MV-4-11 (cell line): ENCODE measurements at regions not wholly inside any gene's neighbourhood (a gene's known extent, or its start where the extent isn't known, plus 50 kb on each side); places are given as distances from the start of the nearest gene placed in this dataset.
"Not testable (repeated sequence)": the region's sequence is repeated elsewhere in the genome, so short reads cannot be mapped to it uniquely, and the experiment has no call there.

Source experiments
- DNase-seq: peaks from one replicate; lab custom pipeline; 2025; lab: John Stamatoyannopoulos, UW

DNA sequence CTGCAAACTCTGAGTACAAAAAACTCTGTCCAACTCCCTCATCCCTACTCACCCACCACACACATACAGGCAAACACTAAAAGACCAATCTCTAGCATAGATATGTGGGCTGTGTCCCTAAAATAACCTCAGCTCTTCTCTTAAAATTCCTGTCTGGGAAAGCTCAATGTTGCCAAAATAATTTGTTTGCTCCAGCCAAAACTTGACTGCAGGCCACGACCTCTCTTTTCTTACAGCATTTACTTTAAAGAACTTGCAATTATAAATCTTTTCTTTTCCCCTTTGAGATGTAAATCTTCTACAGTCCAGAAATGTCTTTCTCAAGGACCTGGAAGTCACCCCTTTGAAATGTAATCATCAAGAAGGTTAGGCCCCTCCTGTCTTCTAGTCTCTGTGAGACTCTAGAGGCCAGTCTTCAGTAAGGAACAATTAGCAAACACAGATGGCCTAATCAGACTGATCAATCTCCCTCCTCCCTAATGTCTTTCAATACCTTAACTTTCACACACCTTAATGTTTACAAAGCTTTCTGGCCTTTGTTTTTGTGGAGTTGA lies 483.6 kb upstream of the RGS18 start:
- DNase-seq: no peak

DNA sequence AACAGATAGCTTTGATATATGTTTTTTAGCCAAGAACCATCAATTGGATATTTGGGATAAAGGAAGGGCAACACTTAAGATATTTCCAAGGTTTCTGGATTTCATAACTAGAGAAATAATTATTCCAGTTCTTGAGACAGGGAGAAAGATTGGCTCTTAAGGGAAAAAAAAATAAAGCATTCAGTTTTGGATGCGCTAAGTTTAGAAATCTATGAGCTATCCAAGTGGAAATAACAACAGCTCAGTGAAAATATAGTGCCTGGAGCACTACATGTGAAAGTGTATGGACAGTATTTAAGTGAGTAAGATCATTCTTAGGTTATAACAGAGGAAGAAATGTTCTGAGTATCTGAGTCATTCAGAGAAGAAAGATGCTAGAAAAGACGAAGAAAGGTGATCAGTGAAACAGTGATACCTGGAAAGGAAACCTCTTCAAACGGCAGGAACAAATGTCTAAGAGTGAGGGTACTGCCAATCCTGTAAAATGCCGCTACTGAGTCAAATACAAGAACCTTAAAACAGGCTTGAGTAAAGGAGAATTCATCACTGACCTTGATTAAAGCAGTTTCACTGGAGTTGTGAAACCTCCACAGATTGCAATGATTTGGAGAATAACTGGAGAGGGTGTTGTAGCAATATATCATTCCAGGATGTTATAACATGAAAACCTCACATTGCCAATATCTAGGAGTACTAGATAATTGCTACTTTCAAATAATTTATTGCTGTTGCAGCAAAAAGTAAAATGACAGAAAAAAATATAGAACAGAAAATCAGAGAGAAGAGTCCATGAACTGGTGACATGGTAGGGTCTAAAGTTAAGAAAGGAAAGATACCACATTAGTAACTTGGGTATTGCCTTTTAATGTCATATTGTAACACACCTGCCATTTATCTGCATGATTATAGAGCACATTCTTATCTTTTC lies 482.1 kb upstream of the RGS18 start:
- no peak for DNase-seq

DNA sequence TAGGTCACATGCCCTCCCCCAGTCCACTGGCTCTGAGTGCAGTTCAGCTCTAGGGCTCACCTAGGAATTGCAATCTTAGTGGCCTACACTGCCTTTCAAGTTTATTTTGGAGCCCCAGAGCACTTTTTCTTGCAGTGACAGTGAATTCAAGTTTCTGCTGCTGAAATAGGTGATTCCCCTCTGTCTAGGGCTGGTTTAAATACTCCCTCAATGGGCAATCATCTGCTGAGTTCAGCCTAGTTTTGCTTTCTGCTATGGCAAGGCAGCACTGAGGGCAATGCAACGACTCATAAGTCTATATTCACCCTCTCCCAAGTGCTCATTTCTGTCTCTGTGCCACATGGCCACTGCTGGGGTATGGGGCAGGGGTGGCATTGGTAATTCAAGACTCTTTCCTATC lies 472.6 kb upstream of the RGS18 start:
- no peak for DNase-seq

DNA sequence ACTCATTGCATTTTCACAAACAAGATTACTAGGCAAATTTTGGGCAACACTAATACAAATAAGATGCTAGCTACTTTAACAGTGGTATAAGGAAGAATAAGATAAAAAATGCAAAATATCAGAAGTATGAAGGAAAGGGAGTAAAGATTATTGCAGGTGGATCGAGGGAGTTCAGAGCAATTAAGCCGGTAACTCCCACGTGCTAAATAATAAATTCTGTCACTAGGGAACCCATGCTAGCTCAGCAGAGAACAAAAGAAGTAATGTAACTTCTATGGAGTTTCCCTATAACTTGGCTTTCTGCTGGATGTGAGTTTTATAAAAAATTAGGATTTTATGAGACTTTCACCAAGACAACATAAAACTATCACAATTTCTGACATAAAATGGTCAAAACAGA lies 470.5 kb upstream of the RGS18 start:
- no peak for DNase-seq

DNA sequence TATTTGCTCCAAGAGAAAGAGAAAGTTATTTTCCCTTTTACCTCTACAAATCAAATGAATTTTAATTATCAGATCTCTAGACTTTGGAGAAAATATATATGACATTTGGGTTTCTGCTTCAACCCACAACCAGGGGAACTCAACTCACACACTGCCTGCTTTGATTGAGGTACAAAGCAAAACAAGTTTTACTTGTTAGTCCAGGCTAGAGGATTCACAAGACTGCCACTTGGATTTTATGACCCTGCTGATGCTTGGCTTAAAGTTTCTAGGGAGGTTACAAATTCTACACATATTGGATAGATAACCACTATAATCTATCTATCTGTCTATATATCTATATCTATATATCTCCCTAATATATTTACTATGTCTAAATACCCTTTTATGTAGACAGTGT lies 467.3 kb upstream of the RGS18 start:
- DNase-seq: no peak

DNA sequence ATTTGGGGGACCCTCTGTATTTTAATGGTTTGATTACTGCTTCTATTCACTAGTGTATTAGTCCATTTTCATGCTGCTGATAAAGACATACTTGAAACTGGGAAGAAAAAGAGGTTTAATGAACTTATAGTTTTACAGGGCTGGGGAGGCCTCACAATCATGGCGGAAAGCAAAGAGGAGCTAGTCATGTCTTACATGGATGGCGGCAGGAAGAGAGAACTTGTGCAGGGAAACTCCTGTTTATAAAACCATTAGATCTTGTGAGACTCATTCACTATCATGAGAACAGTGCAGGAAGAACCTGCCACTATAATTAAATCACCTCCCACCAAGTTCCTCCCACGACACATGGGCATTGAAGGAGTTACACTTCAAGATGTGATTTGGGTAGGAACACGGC lies 464.5 kb upstream of the RGS18 start:
- DNase-seq: no peak

DNA sequence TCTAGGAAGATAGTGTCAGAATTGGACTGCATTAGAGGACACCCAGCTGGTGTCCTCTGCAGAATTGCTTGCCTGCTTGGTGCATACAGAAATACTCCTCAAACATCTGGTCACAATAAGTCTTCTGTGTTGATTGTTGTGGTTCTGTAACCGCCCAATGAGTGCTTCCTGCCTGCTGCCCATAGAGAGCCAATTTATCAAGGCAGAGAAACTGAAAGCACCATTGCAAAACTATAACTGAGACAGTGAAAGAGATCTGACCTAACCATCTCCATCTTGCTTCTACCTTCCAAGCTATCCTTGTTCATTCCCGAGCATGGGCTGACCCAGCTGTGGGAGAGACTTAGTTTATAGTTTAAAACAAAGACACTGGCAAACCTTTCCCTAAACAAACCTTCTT lies 462.4 kb upstream of the RGS18 start:
- DNase-seq: peak; percentile 89

DNA sequence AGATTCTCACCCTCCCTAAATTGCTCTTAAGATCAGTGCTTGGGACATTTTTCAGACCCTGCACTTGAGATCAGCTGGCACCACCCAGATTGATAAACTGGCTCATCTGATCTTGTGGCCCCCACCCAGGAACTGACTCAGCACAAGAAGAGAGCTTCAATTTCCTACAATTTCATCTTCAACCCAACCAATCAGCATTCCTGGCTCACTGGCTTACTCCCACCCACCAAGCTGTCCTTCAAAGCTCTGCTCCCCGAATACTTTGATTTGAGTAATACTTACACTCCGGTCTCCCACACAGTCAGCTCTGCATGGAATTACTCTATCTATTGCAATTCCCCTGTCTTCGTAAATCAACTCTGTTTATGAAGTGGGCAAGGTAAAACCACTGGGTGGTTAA lies 461.9 kb upstream of the RGS18 start:
- DNase-seq: no peak

DNA sequence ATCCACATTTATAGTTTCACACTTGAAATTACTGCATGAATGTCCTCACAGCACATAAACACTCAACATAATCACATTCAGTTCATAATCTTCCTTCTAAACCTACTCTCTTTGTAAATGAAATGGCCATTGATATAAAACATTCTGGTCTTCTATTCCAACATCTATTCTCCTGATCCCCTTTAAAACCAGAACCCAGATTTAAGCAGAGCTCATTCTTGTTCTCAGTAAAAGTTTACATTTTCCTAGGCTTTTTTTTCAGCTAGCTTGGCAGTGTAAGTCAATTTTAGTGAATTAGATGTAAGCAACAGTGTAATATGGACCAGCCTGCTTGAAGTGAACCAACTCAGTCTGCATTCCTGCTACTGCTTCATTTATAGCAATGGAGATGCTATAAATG lies 460.7 kb upstream of the RGS18 start:
- no peak for DNase-seq

DNA sequence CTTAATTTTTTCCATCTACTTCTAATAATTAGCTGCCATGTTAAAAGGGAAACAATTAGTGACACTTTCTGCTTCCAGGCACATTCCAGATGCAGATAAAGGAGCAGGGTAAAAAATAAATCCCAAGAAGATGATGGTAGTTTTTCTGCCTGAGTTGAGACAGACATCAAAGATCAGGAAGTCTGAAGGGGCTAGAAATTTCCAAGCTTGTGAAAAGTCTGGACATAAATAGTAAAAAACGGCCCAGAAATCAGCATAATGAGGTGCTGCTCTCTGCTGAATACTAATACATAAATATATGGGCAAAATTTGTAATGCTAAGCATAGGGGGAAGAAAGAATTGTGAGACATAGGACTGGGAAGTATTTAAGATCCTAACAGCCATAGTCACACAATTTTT lies 460.0 kb upstream of the RGS18 start:
- no peak for DNase-seq

DNA sequence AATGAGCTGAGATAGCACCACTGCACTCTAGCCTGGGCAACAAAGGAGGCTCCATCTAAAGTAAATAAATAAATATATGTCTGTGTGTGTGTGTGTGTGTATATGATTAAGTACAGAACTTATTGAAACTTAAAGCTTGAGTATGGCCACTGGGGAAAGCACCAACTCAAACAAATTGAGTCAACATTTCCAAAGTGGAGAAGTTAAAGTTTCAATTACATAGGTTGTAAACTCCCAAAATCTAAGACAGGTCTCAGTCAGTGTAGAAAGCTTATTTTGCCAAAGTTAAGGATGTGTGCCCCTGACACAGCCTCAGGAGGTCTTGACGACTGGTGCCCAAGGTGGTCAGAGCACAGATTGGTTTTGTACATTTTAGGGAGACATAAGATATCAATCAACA lies 458.9 kb upstream of the RGS18 start:
- no peak for DNase-seq

DNA sequence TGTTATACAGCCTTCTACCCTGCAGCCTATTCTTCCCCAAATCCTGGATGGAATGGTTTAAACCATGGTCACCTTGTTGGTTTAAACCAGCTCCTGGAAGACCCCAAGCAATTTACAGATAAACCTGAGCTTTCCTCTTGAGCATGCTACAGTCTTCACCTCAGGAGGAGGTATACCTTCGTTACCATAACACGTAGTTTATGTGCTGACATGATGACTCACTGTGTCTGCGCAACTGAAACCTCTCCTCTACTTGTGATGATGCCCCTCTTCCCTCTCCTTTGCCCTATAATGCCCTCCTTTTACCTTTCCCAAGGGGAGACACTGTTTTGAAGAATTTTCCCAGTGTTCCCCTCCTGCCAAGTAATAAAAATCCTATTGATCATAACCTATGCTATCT lies 457.3 kb upstream of the RGS18 start:
- DNase-seq: no peak

DNA sequence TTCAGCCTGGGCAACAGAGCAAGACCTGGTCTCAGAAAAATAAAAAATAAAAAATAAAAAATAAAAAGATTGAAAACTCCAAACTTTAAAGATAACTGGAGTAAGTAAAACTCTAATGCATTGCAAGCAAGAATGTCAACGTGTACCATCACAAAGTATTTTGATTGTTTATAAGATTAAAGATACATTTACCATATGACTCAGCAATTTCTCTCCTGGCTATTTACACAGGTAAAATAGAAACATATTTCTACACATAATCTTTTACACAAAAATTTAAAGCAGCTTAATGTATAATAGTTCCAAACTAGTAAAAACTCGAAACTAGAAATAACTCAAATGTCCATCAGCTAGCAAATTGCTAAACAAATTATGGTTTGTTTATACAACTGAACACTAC lies 456.1 kb upstream of the RGS18 start:
- no peak for DNase-seq

DNA sequence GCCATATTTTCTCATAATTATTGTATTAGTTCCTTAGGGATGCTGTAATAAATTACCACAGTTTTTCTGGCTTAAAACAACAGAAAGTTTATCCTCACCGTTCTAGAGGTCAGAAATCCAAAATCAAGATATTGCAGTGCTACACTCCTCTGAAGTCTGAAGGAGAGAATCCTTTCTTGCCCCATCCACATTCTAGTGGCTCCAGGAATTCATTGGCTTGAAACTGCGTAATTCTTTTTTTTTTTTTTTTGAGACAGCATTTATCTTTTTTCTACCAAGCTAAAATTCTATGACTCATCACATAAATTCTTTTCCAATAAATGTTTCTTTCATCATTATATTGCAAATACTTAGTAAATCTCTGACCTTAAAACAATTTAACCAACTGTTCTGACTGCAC lies 451.0 kb upstream of the RGS18 start:
- no peak for DNase-seq

DNA sequence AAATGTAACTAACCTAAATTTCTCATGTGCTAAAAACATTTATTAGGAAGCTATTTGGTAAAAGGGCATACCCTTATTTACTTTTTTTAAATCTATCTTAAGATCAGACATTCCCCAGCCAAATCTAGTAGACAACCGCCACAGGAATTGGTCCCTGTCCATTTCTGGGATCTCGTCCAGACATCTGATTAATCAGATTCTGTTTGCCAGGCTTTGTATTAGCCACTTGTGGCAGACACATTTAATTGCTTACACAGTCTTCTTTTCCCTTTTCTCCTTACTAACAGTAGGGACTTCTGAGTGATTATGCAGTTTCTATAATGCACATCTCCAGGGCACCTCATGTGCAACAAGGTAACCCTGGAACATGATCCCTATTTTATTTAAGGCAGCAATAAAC lies 449.0 kb upstream of the RGS18 start:
- no peak for DNase-seq

DNA sequence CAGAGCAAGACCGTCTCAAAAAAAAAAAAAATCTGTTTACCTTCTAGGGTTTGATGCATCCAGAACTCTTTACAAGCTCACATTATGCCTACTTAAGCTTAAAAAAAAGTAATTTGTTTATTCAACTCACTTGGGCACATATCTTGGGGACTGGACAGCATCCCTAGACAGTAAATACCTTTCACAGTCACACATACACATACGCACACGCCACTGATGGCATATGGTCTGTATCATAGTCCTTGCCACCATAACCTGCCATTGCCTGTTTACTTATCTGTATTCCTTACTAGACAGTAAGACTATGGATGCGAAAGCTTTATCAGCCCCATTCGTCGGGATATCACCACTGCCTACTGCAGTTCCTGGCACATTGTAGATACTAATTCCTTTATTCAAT lies 446.3 kb upstream of the RGS18 start:
- DNase-seq: no peak

DNA sequence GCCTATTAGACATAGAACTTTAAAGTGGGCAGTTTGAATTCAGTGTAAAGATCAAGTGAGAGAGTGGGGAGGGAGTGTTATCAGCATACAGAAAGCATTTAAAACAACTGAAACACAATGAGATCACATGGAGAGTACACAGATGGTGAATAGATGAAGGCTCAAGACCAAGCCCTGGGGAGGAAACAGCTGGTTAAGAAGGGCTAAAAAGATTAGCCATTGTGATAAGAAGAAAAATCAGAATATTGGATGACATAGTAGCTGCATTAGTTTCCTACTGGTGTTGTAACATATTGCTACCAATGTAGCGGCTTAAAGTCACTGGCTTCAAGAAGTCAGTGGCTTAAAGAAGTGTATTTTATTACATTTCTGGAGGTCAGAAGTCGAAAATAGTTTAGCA lies 443.4 kb upstream of the RGS18 start:
- DNase-seq: peak; percentile 3

DNA sequence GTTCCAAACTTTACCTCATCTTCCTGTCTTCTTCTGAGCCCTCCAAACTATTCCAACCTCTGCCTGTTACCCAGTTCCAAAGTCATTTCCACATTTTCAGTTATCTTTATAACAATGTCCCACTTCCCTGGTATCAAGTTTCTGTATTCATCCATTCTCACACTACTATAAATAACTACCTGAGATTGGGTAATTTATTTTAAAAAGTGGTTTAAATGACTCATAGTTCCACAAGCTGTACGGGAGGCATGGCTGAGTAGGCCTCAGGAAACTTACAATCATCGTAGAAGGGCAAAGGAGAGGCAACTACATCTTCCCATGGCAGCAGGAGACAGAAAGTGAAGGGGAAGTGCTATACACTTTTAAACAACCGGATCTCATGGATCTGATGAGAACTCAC lies 428.5 kb upstream of the RGS18 start:
- peak; percentile 73 for DNase-seq

DNA sequence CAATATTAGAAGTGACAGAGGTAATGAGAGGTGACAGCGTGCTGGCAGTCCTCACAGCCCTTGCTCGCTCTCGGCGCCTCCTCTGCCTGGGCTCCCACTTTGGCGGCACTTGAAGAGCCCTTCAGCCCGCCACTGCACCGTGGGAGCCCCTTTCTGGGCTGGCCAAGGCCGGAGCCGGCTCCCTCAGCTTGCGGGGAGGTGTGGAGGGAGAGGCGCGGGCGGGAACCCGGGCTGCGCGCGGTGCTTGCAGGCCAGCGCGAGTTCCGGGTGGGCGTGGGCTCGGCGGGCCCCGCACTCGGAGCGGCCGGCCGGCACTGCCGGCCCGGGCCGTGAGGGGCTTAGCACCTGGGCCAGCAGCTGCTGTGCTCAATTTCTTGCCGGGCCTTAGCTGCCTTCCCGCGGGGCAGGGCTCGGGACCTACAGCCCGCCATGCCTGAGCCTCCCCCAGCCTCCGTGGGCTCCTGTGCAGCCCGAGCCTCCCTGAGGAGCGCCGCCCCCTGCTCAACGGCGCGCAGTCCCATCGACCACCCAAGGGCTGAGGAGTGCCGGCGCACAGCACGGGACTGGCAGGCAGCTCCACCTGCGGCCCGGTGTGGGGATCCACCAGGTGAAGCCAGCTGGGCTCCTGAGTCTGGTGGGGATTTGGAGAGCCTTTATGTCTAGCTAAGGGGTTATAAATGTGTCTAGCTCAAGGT lies 426.5 kb upstream of the RGS18 start:
- DNase-seq: not testable (repeated sequence)

DNA sequence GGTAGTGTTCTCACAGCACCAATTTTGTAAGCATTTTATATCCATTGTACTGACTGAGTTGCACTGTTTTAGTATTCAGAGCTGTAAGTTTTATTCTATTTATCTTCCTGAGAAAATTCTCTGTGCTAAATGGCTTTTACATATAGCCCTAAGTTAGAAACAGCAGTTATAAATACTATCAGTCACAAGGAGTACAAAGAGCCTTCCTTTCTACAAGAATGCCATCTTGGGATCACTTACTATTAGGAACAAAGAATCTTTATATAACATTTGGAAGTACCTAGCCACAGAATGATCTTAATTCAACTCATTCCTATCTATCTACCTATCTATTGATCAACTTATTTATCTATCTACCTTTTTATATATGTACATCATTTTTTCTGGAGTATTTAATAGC lies 423.9 kb upstream of the RGS18 start:
- no peak for DNase-seq

DNA sequence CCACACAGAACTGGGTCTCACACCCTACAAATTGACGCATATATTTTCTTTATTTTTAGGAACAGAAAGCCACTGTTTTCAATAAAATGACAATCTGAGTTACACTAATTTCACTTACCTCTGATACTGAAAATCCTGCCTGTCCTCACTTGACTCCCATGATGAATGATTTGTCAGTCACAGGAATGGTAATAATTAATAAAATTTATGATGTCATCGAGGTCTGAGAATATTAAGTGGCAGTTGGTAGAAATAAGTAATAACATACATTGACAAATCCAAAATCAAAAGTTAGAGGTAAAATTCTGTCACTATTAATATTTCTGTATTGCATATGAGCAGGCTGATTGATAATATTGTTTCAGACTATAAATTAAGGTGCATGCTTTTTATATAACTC lies 418.7 kb upstream of the RGS18 start:
- DNase-seq: no peak

DNA sequence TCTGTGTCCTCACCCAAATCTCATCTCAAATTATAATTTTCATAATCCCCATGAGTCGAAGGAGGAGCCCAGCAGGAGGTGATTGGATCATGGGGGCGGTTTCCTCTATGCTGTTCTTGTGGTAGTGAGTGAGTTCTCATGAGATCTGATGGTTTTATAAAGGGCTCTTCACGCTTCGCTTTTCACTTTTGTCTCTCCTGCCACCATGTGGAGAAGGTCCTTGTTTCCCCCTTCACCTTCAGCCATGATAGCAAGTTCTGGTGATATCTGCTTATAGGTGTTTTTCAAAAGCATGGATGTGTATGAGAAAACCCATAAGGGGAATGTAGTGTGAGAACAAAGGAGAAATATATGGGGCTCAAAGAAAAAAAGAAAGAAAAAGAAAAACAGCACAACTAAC lies 405.9 kb upstream of the RGS18 start:
- DNase-seq: no peak

DNA sequence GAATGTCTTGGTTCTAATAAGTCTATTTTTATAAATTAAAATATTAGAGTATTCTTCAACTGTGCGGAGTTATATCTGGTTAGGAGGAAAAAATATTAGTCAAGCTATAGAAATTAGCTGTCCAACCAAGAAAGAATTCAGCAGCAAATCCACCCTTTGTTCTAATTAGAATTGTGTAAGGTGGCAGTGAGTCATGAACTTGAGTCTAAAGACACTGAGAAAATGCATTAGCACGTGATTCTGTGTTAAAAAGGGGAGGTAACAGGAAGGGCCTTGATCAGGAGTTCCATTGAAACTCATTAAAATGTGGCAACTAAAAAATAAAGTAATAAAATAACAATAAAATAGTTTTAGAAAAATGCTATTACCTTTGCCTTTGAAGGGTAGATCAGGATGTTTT lies 398.2 kb upstream of the RGS18 start:
- DNase-seq: no peak
